CD14-positive monocyte (primary cell): ENCODE measurements at regions not wholly inside any gene's neighbourhood (a gene's known extent, or its start where the extent isn't known, plus 50 kb on each side); places are given as distances from the start of the nearest gene placed in this dataset.

Source experiments
- DNase-seq, 3 donors: peaks; one replicate each; pipeline ENCODE4 v3.0.0-alpha.2; 2011 to 2022
- H2AFZ ChIP-seq: 2 replicates; pipeline ENCODE4 v1.6.0; 2012; ENCODE audit warnings: mild to moderate bottlenecking, low read depth, low read length, inconsistent platforms; ENCODE audit not compliant: insufficient read depth, poor library complexity, severe bottlenecking
- H3K27ac ChIP-seq, 2 donors: 1 replicate in 1 of 2; 2 replicates in 1 of 2; pipeline ENCODE4 v1.5.1; 2012 to 2013; ENCODE audit warnings: low read length in 2 of 2, control low read depth in 1 of 2, inconsistent platforms in 1 of 2, low read depth in 1 of 2, mild to moderate bottlenecking in 1 of 2
- H3K27me3 ChIP-seq, 2 donors: one replicate each; pipeline versions ENCODE4 v1.6.0 to v1.6.1; 2011 to 2013; ENCODE audit warnings: low read length in 2 of 2; ENCODE audit not compliant: control insufficient read depth in 2 of 2, insufficient read depth in 2 of 2
- H3K36me3 ChIP-seq, 2 donors: replicated peaks in 1 of 2; 1 replicate in 1 of 2; 2 replicates in 1 of 2; pipeline versions ENCODE4 v1.5.1 to v1.6.1; 2012 to 2013; ENCODE audit warnings: low read length in 2 of 2, control low read depth in 1 of 2, inconsistent platforms in 1 of 2, mild to moderate bottlenecking in 1 of 2; ENCODE audit not compliant: insufficient read depth in 2 of 2, control insufficient read depth in 1 of 2
- H3K4me1 ChIP-seq, 2 donors: 1 replicate in 1 of 2; 2 replicates in 1 of 2; pipeline versions ENCODE4 v1.5.1 to v1.6.1; 2012 to 2013; ENCODE audit warnings: low read length in 2 of 2, control low read depth in 1 of 2, inconsistent platforms in 1 of 2, mild to moderate bottlenecking in 1 of 2, moderate library complexity in 1 of 2; ENCODE audit not compliant: insufficient read depth in 2 of 2, control insufficient read depth in 1 of 2
- H3K4me2 ChIP-seq: replicated peaks from 2 replicates; pipeline ENCODE3; 2012; ENCODE audit warnings: low read length, moderate library complexity, mild to moderate bottlenecking; ENCODE audit not compliant: poor library complexity, severe bottlenecking; ENCODE audit errors: extremely low read depth
- H3K4me3 ChIP-seq, 3 experiments: fragments of 200-600 bp in 1 of 3; sonication (generic) in 1 of 3; replicated peaks in 1 of 3; 1 replicate in 2 of 3; 2 replicates in 1 of 3; pipeline ENCODE4 v1.5.1; 2011 to 2013; ENCODE audit warnings: low read length in 3 of 3, mild to moderate bottlenecking in 3 of 3, control low read depth in 2 of 3, low read depth in 2 of 3, inconsistent platforms in 1 of 3, moderate library complexity in 1 of 3
- H3K79me2 ChIP-seq: 2 replicates; pipeline ENCODE4 v1.6.0; 2012; ENCODE audit warnings: mild to moderate bottlenecking, control low read depth, inconsistent platforms, low read length, moderate library complexity; ENCODE audit not compliant: insufficient read depth
- H3K9ac ChIP-seq: 2 replicates; pipeline ENCODE4 v1.6.0; 2017; ENCODE audit warnings: low read length, mild to moderate bottlenecking; ENCODE audit not compliant: insufficient read depth, poor library complexity, severe bottlenecking
- H3K9me3 ChIP-seq, 2 donors: replicated peaks in 1 of 2; 1 replicate in 1 of 2; 2 replicates in 1 of 2; pipeline versions ENCODE4 v1.5.1 to v1.6.1; 2012 to 2013; ENCODE audit warnings: low read length in 2 of 2, control low read depth in 1 of 2; ENCODE audit not compliant: control insufficient read depth in 1 of 2, insufficient read depth in 1 of 2
- H4K20me1 ChIP-seq: 2 replicates; pipeline ENCODE4 v1.6.0; 2012; ENCODE audit warnings: mild to moderate bottlenecking, low read length, control low read depth, moderate library complexity; ENCODE audit not compliant: insufficient read depth
- H3K27ac Mint-ChIP-seq, 7 donors: one replicate each; pipeline ENCODE4 v1.8.0; 2020; ENCODE audit warnings: mild to moderate bottlenecking in 7 of 7, mixed read lengths in 7 of 7, moderate library complexity in 6 of 7, inconsistent platforms in 2 of 7
- H3K27me3 Mint-ChIP-seq, 3 donors: one replicate each; pipeline ENCODE4 v1.8.0; 2021 to 2022; ENCODE audit warnings: low read depth in 3 of 3, mild to moderate bottlenecking in 3 of 3, mixed read lengths in 3 of 3, moderate library complexity in 3 of 3, inconsistent platforms in 1 of 3
- H3K36me3 Mint-ChIP-seq, 2 donors: one replicate each; pipeline ENCODE4 v1.8.0; 2020; ENCODE audit warnings: mixed read lengths in 2 of 2, inconsistent platforms in 1 of 2, mild to moderate bottlenecking in 1 of 2
- H3K4me1 Mint-ChIP-seq: one replicate; pipeline ENCODE4 v1.8.0; 2020; ENCODE audit warnings: mild to moderate bottlenecking, mixed read lengths
- H3K4me3 Mint-ChIP-seq, 2 donors: one replicate each; pipeline ENCODE4 v1.8.0; 2020; ENCODE audit warnings: mild to moderate bottlenecking in 2 of 2, mixed read lengths in 2 of 2, moderate library complexity in 1 of 2
- H3K9me3 Mint-ChIP-seq, 7 donors: one replicate each; pipeline ENCODE4 v1.8.0; 2020 to 2022; ENCODE audit warnings: mixed read lengths in 7 of 7, mild to moderate bottlenecking in 6 of 7, moderate library complexity in 6 of 7, inconsistent platforms in 2 of 7
- CTCF ChIP-seq: fragments of 200-600 bp; IDR thresholded peaks from one replicate; pipeline ENCODE4 v1.8.0; 2022; ENCODE audit warnings: antibody characterized with exemption, mild to moderate bottlenecking
- WGBS: methylation state at CpG from one replicate; pipeline ENCODE4 v1.1.5; 2013; ENCODE audit warnings: missing lambda C conversion rate; ENCODE audit not compliant: insufficient coverage; 5-methylcytosine and 5-hydroxymethylcytosine counted together
- intact Hi-C, 2 donors: fragments of 100-400 bp; cut with micrococcal nuclease; formaldehyde crosslinking; loops; one replicate each; pipeline versions ENCODE4 v1.15.0 to v1.15.1; 2023

- no peak for DNase-seq
- H3K27ac Mint-ChIP-seq = no peak overlapping the region
- 100% methylated on average over 2 of the region's 10 CpGs for WGBS
- peaks cover 0 to 2% (median 0%) of the 10 kb centered on the region in 7 donors for H3K9me3 Mint-ChIP-seq
- Histone ChIP-seq H3K27me3 (no peaks in the 10 kb centered on the region), H4K20me1 (no peaks in the 10 kb centered on the region), H3K9me3 (no peaks in the 10 kb centered on the region), H3K79me2 (no peaks in the 10 kb centered on the region), H3K27ac (no peak overlapping the region), H3K4me1 (no peaks in the 10 kb centered on the region), H2AFZ (no peak overlapping the region), H3K4me2 (no peak overlapping the region), H3K4me3 (no peak overlapping the region), H3K9ac (no peak overlapping the region), H3K36me3 (no peaks in the 10 kb centered on the region)
- no peak overlapping the region for H3K4me3 Mint-ChIP-seq
- H3K27me3 Mint-ChIP-seq = peaks cover 0 to 2% (median 2%) of the 10 kb centered on the region in 3 donors
- no peaks in the 10 kb centered on the region for H3K4me1 Mint-ChIP-seq
- no peaks in the 10 kb centered on the region for H3K36me3 Mint-ChIP-seq
- intact Hi-C loops = loop anchor here in 1 of 2 donors (5.0 kb wide), 1 partner anchor 49 kb away; no protein-coding TSS in a partner anchor
- no peak for TF ChIP-seq CTCF
Observed at GRCh38 chr15:62821384-62822131, 221.0 kb upstream of the TPM1 start.

DNA sequence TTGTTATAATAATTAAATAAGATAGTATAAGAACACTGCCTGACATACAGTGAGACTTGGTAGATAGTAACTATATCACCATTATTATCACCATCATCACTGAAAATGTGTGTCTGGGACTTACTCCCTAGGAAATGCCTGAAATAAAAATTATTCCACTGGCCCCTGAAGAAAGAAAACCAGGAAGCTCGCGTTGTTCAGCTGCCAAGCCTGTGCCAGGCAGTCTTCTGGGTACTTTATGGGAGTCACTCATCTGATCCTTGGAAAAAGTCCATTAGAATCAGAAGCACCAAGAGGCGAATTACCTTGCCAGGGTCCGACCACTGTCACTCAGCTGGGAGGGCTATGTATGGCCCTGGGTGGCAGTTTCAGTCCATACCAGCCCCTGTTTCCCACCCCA lies 220.3 kb upstream of the TPM1 start:
- no peaks in the 10 kb centered on the region for H4K20me1 ChIP-seq
- no peaks in the 10 kb centered on the region for H3K4me1 ChIP-seq
- no peak overlapping the region for H3K4me2 ChIP-seq
- Mint-ChIP-seq H3K36me3 (no peaks in the 10 kb centered on the region), H3K9me3 (peaks cover 0 to 2% (median 0%) of the 10 kb centered on the region in 7 donors), H3K27me3 (peaks cover 0 to 2% (median 2%) of the 10 kb centered on the region in 3 donors), H3K4me3 (no peak overlapping the region), H3K4me1 (no peaks in the 10 kb centered on the region), H3K27ac (no peak overlapping the region)
- no peak overlapping the region for H3K9ac ChIP-seq
- TF ChIP-seq CTCF = no peak
- H3K27me3 ChIP-seq = no peaks in the 10 kb centered on the region
- no peaks in the 10 kb centered on the region for H3K9me3 ChIP-seq
- H3K79me2 ChIP-seq = no peaks in the 10 kb centered on the region
- WGBS = 92% methylated on average over 4 of the region's 4 CpGs
- no peaks in the 10 kb centered on the region for H3K36me3 ChIP-seq
- intact Hi-C loops = loop anchor here in 1 of 2 donors (5.0 kb wide), 1 partner anchor 50 kb away; no protein-coding TSS in a partner anchor
- no peak overlapping the region for H2AFZ ChIP-seq
- DNase-seq = no peak
- H3K27ac ChIP-seq = no peak overlapping the region
- H3K4me3 ChIP-seq = no peak overlapping the region
